H1 (cell line): ENCODE measurements at regions not wholly inside any gene's neighbourhood (a gene's known extent, or its start where the extent isn't known, plus 50 kb on each side); places are given as distances from the start of the nearest gene placed in this dataset.

ENCODE experiments used
- GTF2F1 ChIP-seq: IDR thresholded peaks from 2 replicates; pipeline ENCODE4 v1.6.1; 2012; ENCODE audit warnings: low read depth, low read length, improper control_type of control experiment, borderline replicate concordance
- TF ChIP-seq, protein P1 (sequence below), 3 experiments: IDR thresholded peaks; 1 replicate in 2 of 3; 2 replicates in 1 of 3; pipeline versions ENCODE4 v1.5.1 to v1.6.1; 2011; ENCODE audit warnings: low read length in 3 of 3, mild to moderate bottlenecking in 3 of 3, inconsistent platforms in 2 of 3, low read depth in 1 of 3, moderate library complexity in 1 of 3; ENCODE audit not compliant: insufficient read depth in 1 of 3; ENCODE audit errors: control extremely low read depth in 1 of 3

DNA sequence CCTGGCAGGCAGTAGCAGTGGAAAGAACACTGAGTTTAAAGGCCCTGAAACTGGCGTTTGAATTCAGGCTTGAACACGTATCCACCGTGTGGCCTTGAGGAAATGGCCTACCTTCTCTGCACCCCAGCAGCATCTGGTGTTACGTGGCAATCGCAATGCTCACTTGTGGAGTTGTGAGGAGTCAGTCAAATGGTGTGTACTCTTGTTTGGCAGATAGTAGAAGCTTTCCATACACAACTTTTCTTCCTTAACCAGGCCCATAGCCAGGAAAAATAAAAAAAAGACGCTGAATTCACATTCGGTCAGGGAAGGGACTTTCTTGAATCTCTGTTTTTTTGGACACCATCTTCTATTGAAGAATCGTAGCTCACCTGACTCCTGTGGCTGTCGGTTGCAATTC lies 1101.5 kb upstream of the KLHL29 start:
- TF ChIP-seq GTF2F1 = no peak
- TF ChIP-seq, protein P1, sequence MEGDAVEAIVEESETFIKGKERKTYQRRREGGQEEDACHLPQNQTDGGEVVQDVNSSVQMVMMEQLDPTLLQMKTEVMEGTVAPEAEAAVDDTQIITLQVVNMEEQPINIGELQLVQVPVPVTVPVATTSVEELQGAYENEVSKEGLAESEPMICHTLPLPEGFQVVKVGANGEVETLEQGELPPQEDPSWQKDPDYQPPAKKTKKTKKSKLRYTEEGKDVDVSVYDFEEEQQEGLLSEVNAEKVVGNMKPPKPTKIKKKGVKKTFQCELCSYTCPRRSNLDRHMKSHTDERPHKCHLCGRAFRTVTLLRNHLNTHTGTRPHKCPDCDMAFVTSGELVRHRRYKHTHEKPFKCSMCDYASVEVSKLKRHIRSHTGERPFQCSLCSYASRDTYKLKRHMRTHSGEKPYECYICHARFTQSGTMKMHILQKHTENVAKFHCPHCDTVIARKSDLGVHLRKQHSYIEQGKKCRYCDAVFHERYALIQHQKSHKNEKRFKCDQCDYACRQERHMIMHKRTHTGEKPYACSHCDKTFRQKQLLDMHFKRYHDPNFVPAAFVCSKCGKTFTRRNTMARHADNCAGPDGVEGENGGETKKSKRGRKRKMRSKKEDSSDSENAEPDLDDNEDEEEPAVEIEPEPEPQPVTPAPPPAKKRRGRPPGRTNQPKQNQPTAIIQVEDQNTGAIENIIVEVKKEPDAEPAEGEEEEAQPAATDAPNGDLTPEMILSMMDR (IDR thresholded peaks at IDR 0.05; ENCODE audit: control extremely low read depth in 1 of 3, insufficient read depth in 1 of 3, low read depth in 1 of 3, low read length in 3 of 3) = no peak
